Keratinocyte (primary cell): ENCODE measurements at regions not wholly inside any gene's neighbourhood (a gene's known extent, or its start where the extent isn't known, plus 50 kb on each side); places are given as distances from the start of the nearest gene placed in this dataset.

ENCODE experiments used
- DNase-seq: peaks from one replicate; pipeline ENCODE4 v3.0.0-alpha.2; 2011; ENCODE audit warnings: low read depth, missing footprints, low spot score
- FAIRE-seq: peaks from 2 replicates; lab custom pipeline; 2011; peaks lifted over from hg19 to GRCh38; lab: Jason Lieb, UNC
- H2AFZ ChIP-seq: 2 replicates; pipeline ENCODE4 v1.6.0; 2012; ENCODE audit warnings: low read length, control low read depth, inconsistent platforms; ENCODE audit not compliant: control insufficient read depth
- H3K27ac ChIP-seq: 2 replicates; pipeline ENCODE4 v1.5.1; 2011; ENCODE audit warnings: low read length; ENCODE audit not compliant: control insufficient read depth, insufficient read depth
- H3K27me3 ChIP-seq: 3 replicates; pipeline ENCODE4 v1.6.0; 2011; ENCODE audit warnings: low read length; ENCODE audit not compliant: control insufficient read depth, insufficient read depth; ENCODE audit errors: extremely low read depth
- H3K36me3 ChIP-seq, 2 experiments: 2 replicates in 1 of 2; 3 replicates in 1 of 2; pipeline ENCODE4 v1.5.1; 2011; ENCODE audit warnings: low read length in 2 of 2, mild to moderate bottlenecking in 1 of 2; ENCODE audit not compliant: control insufficient read depth in 2 of 2, insufficient read depth in 2 of 2; ENCODE audit errors: extremely low read depth in 1 of 2
- H3K4me1 ChIP-seq: 3 replicates; pipeline ENCODE4 v1.5.1; 2011; ENCODE audit warnings: low read length; ENCODE audit not compliant: control insufficient read depth, insufficient read depth; ENCODE audit errors: extremely low read depth
- H3K4me2 ChIP-seq: 3 replicates; pipeline ENCODE4 v1.6.0; 2011; ENCODE audit warnings: low read depth, low read length; ENCODE audit not compliant: control insufficient read depth, insufficient read depth; ENCODE audit errors: extremely low read depth
- H3K4me3 ChIP-seq, 3 experiments: fragments of 200-600 bp in 1 of 3; sonication (generic) in 1 of 3; 2 replicates in 2 of 3; 3 replicates in 1 of 3; pipeline ENCODE4 v1.5.1; 2011 to 2016; ENCODE audit warnings: low read length in 3 of 3, mild to moderate bottlenecking in 3 of 3, control low read depth in 2 of 3, inconsistent platforms in 1 of 3, low read depth in 1 of 3, mixed read lengths in 1 of 3, mixed run types in 1 of 3, moderate library complexity in 1 of 3; ENCODE audit not compliant: control insufficient read depth in 2 of 3, insufficient read depth in 2 of 3; ENCODE audit errors: extremely low read depth in 1 of 3
- H3K79me2 ChIP-seq: 2 replicates; pipeline ENCODE4 v1.6.0; 2012; ENCODE audit warnings: low read length; ENCODE audit not compliant: control insufficient read depth, insufficient read depth
- H3K9ac ChIP-seq: 3 replicates; pipeline ENCODE4 v1.6.0; 2011; ENCODE audit warnings: low read length; ENCODE audit not compliant: control insufficient read depth, insufficient read depth; ENCODE audit errors: extremely low read depth
- H3K9me1 ChIP-seq: 3 replicates; pipeline ENCODE4 v1.6.0; 2011; ENCODE audit warnings: low read length; ENCODE audit not compliant: control insufficient read depth, insufficient read depth; ENCODE audit errors: extremely low read depth
- H3K9me3 ChIP-seq: 2 replicates; pipeline ENCODE4 v1.5.1; 2012; ENCODE audit warnings: low read depth, low read length; ENCODE audit not compliant: control insufficient read depth
- H4K20me1 ChIP-seq: 3 replicates; pipeline ENCODE4 v1.6.0; 2011; ENCODE audit warnings: low read length; ENCODE audit not compliant: control insufficient read depth, insufficient read depth; ENCODE audit errors: extremely low read depth
- CTCF ChIP-seq, 3 experiments: IDR thresholded peaks in 1 of 3; conservative IDR thresholded peaks in 1 of 3; optimal IDR thresholded peaks in 1 of 3; 2 replicates in 2 of 3; 3 replicates in 1 of 3; pipeline versions ENCODE3 to v1.5.1; 2011; ENCODE audit warnings: low read length in 3 of 3, mild to moderate bottlenecking in 3 of 3, moderate library complexity in 2 of 3, control low read depth in 1 of 3, inconsistent platforms in 1 of 3; ENCODE audit not compliant: insufficient read depth in 2 of 3; ENCODE audit errors: extremely low read depth in 1 of 3
- EZH2 ChIP-seq: IDR thresholded peaks from one replicate; pipeline ENCODE4 v1.6.1; 2012; ENCODE audit warnings: inconsistent platforms, mild to moderate bottlenecking, low read length, moderate library complexity
- dilution Hi-C: fragments of 300-500 bp; cut with MboI; formaldehyde crosslinking; loops from one replicate; pipeline ENCODE4 v1.7.0; 2020; ENCODE audit warnings: low sequenced_read_pairs; ENCODE audit not compliant: extremely low pct_ligation_motif_present

GRCh38 chr6:98777762-98778161, 56.6 kb upstream of the POU3F2 start:
- FAIRE-seq: no peak
- no peak overlapping the region for H3K27ac ChIP-seq
- H3K27me3 ChIP-seq: no peaks in the 10 kb centered on the region
- H3K4me1 ChIP-seq: no peaks in the 10 kb centered on the region
- TF ChIP-seq CTCF (optimal IDR thresholded peaks at IDR 0.05 in 1 of 3, IDR thresholded peaks at IDR 0.05 in 1 of 3, conservative IDR thresholded peaks at IDR 0.05 in 1 of 3; ENCODE audit: extremely low read depth in 1 of 3, insufficient read depth in 2 of 3, low read length in 3 of 3) (no peak), EZH2 (no peak)
- H2AFZ ChIP-seq: no peak overlapping the region
- no peaks in the 10 kb centered on the region for H3K36me3 ChIP-seq
- no peak overlapping the region for H3K4me3 ChIP-seq
- H4K20me1 ChIP-seq: no peaks in the 10 kb centered on the region
- no peaks in the 10 kb centered on the region for H3K79me2 ChIP-seq
- no peak overlapping the region for H3K4me2 ChIP-seq
- no peak overlapping the region for H3K9ac ChIP-seq
- H3K9me1 ChIP-seq: no peaks in the 10 kb centered on the region
- DNase-seq: no peak
- H3K9me3 ChIP-seq: no peaks in the 10 kb centered on the region
- dilution Hi-C loops: no loop called here

- Histone ChIP-seq H3K4me2 (no peak overlapping the region), H2AFZ (no peak overlapping the region), H3K79me2 (no peaks in the 10 kb centered on the region), H3K9ac (no peak overlapping the region), H4K20me1 (no peaks in the 10 kb centered on the region), H3K27me3 (no peaks in the 10 kb centered on the region), H3K27ac (no peak overlapping the region), H3K36me3 (no peaks in the 10 kb centered on the region), H3K4me3 (no peak overlapping the region), H3K9me3 (no peaks in the 10 kb centered on the region), H3K9me1 (no peaks in the 10 kb centered on the region), H3K4me1 (no peaks in the 10 kb centered on the region)
- DNase-seq (no peak), FAIRE-seq (no peak)
- TF ChIP-seq EZH2: no peak
- no peak for TF ChIP-seq CTCF (optimal IDR thresholded peaks at IDR 0.05 in 1 of 3, IDR thresholded peaks at IDR 0.05 in 1 of 3, conservative IDR thresholded peaks at IDR 0.05 in 1 of 3; ENCODE audit: extremely low read depth in 1 of 3, insufficient read depth in 2 of 3, low read length in 3 of 3)
- dilution Hi-C loops: no loop called here
These were observed 54.8 kb upstream of the POU3F2 start for GRCh38 chr6:98779618-98780017.
